ENCODE measurements at regions not wholly inside any gene's neighbourhood (a gene's known extent, or its start where the extent isn't known, plus 50 kb on each side); places are given as distances from the start of the nearest gene placed in this dataset.

DNA sequence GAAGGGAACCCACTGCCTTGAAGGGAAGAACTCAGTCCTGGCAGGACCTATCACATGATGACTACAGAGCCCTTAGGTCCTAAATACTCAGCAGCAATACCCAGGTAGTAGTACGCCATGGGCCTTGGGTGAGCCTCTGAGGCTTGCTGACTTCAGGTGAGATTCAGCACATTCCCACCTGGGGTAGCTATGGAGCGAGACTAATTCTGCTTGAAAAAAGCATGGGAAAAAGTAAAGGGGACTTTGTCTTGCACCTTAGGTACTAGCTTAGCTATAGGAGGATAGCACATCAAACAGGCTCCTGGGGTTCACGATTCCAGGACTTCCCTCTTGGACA, 98.2 kb upstream of the MEOX2 start:
- H3K4me3 ChIP-seq (ENCODE audit: low read depth, low read length): no peak overlapping the region
- TF ChIP-seq, protein P1, sequence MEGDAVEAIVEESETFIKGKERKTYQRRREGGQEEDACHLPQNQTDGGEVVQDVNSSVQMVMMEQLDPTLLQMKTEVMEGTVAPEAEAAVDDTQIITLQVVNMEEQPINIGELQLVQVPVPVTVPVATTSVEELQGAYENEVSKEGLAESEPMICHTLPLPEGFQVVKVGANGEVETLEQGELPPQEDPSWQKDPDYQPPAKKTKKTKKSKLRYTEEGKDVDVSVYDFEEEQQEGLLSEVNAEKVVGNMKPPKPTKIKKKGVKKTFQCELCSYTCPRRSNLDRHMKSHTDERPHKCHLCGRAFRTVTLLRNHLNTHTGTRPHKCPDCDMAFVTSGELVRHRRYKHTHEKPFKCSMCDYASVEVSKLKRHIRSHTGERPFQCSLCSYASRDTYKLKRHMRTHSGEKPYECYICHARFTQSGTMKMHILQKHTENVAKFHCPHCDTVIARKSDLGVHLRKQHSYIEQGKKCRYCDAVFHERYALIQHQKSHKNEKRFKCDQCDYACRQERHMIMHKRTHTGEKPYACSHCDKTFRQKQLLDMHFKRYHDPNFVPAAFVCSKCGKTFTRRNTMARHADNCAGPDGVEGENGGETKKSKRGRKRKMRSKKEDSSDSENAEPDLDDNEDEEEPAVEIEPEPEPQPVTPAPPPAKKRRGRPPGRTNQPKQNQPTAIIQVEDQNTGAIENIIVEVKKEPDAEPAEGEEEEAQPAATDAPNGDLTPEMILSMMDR (IDR thresholded peaks at IDR 0.05; ENCODE audit: borderline replicate concordance, insufficient read depth, low read depth, low read length): no peak

DNA sequence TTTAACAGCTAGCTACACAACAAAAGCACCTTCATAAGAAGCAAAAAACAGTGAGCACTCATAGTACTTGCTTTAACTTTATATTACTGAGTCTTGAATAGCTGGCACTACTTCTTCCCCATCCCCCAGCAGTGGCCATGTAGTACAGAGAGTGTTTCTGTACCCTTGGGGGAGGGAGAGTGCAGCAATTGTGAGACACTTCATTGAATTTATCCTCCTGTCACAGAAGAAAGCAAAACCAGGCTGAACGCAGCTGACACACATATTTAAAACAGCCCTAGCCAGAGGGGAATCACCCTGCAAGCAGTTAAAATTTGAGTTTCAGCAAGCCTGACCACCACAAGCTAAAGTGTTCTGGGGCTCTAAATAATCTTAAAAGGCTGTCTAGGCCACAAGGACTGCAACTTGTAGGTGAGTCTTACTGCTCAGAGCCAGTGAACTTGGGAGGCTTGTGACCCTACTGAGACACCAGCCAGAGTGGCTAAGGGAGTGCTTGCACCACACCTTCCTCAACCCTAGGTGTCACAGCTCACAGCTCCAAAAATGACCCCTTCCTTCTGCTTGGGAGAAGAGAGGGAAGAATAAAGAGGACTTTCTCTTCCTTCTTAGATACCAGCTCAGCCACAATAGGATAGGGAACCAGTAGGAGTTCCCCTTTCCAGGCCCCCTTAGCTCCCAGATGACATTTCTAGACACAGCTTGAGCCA, 97.7 kb upstream of the MEOX2 start:
- TF ChIP-seq, protein P1 (IDR thresholded peaks at IDR 0.05; ENCODE audit: borderline replicate concordance, insufficient read depth, low read depth, low read length): no peak
- H3K4me3 ChIP-seq (ENCODE audit: low read depth, low read length): no peak overlapping the region

DNA sequence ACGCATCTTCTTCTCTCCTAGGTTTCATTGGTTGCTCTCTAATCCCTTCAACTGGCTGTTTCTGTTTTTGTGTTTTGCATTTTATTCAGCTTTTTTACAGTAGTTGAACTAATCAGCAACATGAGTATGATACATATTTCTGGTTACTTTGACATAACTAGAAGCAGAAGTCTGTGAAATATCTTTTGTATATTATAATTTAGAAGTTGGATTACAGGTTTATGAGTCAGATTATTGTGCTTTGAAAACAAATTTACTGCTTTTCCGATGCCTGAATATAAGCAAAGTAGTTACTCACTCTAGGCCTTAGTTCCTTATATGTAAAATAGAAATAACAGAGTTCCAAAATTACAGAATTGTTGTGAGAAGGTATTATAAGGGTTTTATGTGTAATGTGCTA, 96.2 kb upstream of the MEOX2 start:
- TF ChIP-seq, protein P1 (IDR thresholded peaks at IDR 0.05; ENCODE audit: borderline replicate concordance, insufficient read depth, low read depth, low read length): no peak
- H3K4me3 ChIP-seq (ENCODE audit: low read depth, low read length): no peak overlapping the region

DNA sequence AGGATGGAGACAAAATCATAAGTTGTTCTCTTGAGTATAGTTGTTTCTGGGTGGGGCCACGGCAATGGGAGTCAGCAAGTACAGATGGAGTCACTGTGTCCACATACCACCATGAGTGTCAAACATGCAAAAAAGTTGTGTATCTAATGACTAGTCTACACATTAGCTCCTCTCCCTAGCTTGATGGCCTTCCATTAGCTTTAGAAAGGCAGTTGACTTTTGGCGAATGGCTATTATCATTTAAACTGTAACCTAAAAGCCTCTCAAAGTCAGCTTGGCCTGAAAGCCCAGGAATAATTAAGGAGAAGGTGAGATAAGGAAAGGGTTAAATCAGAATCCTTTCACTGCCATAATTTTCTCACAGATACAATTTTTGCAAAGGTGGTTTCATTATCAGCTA, 95.5 kb upstream of the MEOX2 start:
- TF ChIP-seq, protein P1 (IDR thresholded peaks at IDR 0.05; ENCODE audit: borderline replicate concordance, insufficient read depth, low read depth, low read length): no peak

DNA sequence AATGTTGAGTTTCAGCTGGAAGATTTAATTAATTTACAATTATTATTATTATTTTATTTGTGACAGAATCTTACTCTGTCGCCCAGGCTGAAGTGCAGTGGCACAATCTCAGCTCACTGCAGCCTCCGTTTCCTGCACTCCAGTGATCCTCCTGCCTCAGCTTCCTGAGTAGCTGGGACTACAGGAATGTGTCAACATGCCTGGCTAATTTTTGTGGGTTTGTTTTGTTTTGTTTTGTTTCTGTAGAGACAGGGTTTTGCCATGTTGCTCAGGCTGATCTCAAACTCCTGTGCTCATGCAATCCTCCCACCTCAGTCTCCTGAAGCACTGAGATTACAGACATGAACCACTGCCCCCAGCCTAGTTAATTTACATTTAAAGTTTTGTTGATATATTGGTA, 93.8 kb upstream of the MEOX2 start:
- TF ChIP-seq, protein P1 (IDR thresholded peaks at IDR 0.05; ENCODE audit: borderline replicate concordance, insufficient read depth, low read depth, low read length): no peak
- no peak overlapping the region for H3K4me3 ChIP-seq (ENCODE audit: low read depth, low read length)

More for the DNA sequence above, 95.5 kb upstream of the MEOX2 start:
- H3K4me3 ChIP-seq (ENCODE audit: low read depth, low read length): no peak overlapping the region

DNA sequence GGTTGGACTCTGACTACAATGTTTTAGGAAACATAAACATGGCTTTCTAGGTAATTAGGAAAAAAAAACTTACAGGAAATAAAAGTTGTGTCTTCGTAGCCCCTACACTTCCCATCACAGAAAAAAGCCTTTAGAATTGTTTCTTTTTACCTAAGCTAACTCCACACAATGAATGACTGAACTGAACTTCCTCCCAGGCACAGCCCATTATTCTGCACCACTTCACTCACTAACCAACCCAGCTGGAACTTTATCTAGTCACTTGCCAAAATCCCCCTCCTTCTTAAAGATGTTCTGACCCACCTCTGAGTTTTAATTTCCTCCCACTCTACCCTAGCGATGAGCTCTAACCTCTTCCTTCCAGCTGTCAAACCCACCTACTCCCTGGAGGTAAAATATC, 91.7 kb upstream of the MEOX2 start:
- H3K4me3 ChIP-seq (ENCODE audit: low read depth, low read length): no peak overlapping the region
- TF ChIP-seq, protein P1 (IDR thresholded peaks at IDR 0.05; ENCODE audit: borderline replicate concordance, insufficient read depth, low read depth, low read length): no peak

DNA sequence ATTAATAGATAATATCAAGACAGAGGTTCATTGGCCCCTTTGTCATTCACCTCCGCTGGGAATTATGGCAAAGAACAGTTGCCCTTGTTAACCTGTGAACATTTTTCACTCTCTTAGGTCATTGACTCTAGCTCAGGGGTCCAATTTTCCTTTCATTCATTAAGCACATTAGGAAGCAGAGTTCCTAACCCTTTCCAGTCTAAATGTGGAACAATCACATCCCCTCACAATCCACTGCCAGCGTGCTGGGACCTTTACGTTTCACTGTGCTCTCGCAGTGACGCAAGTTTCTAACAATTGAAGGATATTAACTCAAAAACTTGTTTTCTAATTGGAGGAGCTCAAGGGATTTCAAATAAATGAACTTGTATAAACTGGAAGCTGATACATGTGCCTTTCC, 79.3 kb upstream of the MEOX2 start:
- H3K4me3 ChIP-seq (ENCODE audit: low read depth, low read length): no peak overlapping the region
- TF ChIP-seq, protein P1 (IDR thresholded peaks at IDR 0.05; ENCODE audit: borderline replicate concordance, insufficient read depth, low read depth, low read length): no peak

All from GM12875 (cell line).